Heart right ventricle (tissue), 16 donors: ENCODE measurements at regions not wholly inside any gene's neighbourhood (a gene's known extent, or its start where the extent isn't known, plus 50 kb on each side); places are given as distances from the start of the nearest gene placed in this dataset.
"Not testable (repeated sequence)": the region's sequence is repeated elsewhere in the genome, so short reads cannot be mapped to it uniquely, and the experiment has no call there.

Experiments used
- ATAC-seq, 8 donors: fragments of 200-7000 bp; cut with Tn5 transposase; one replicate each; pipeline ENCODE4 v1.9.1; 2020; ENCODE audit warnings: mild to moderate bottlenecking in 8 of 8, moderate library complexity in 8 of 8, moderate number of reproducible peaks in 1 of 8
- DNase-seq, 2 donors: peaks; one replicate each; pipeline ENCODE4 v3.0.0-alpha.2; 2020
- H3K27ac ChIP-seq, 10 donors: fragments of 200-600 bp; sonication (generic) in 2 of 10; one replicate each; pipeline versions ENCODE4 v1.5.0 to v1.8.0; 2020 to 2022; ENCODE audit warnings: mild to moderate bottlenecking in 3 of 10
- H3K27me3 ChIP-seq, 7 donors: fragments of 200-600 bp; one replicate each; pipeline ENCODE4 v1.8.0; 2021 to 2022; ENCODE audit warnings: mild to moderate bottlenecking in 2 of 7
- H3K36me3 ChIP-seq, 9 donors: fragments of 200-600 bp; sonication (generic) in 1 of 9; one replicate each; pipeline versions ENCODE4 v1.5.0 to v1.8.0; 2020 to 2022; ENCODE audit warnings: mild to moderate bottlenecking in 2 of 9
- H3K4me1 ChIP-seq, 9 donors: fragments of 200-600 bp; sonication (generic) in 1 of 9; one replicate each; pipeline versions ENCODE4 v1.5.0 to v1.8.0; 2020 to 2022; ENCODE audit warnings: mild to moderate bottlenecking in 4 of 9
- H3K4me3 ChIP-seq, 10 donors: fragments of 200-600 bp; sonication (generic) in 2 of 10; one replicate each; pipeline versions ENCODE4 v1.5.0 to v1.8.0; 2020 to 2022; ENCODE audit warnings: mild to moderate bottlenecking in 7 of 10, moderate library complexity in 2 of 10
- H3K9me3 ChIP-seq, 11 donors: fragments of 200-600 bp in 10 of 11; sonication (generic) in 2 of 11; one replicate each; pipeline versions ENCODE4 v1.5.0 to v1.8.0; 2013 to 2022; ENCODE audit warnings: mild to moderate bottlenecking in 2 of 11, control low read depth in 1 of 11, moderate library complexity in 1 of 11
- CTCF ChIP-seq, 9 donors: fragments of 200-600 bp; sonication (generic) in 2 of 9; IDR thresholded peaks; one replicate each; pipeline versions ENCODE4 v1.5.0 to v1.8.0; 2021 to 2022; ENCODE audit warnings: antibody characterized with exemption in 9 of 9, mild to moderate bottlenecking in 5 of 9, moderate library complexity in 1 of 9
- WGBS, 2 donors: extraction: QIAGEN DNeasy Blood & Tissue Kit; methylation state at CpG; one replicate each; pipeline ENCODE4 v1.1.7; 2013; ENCODE audit warnings: inconsistent platforms in 1 of 2; 5-methylcytosine and 5-hydroxymethylcytosine counted together
- intact Hi-C, 10 donors: fragments of 100-400 bp; cut with DNase I; formaldehyde crosslinking; loops; one replicate each; pipeline versions ENCODE4 v1.11.1 to v1.14.2; 2022
- donor health status: Arrhythmogenic right ventricular cardiomyopathy.
- donor health status: ischemic (EF 13 %, LVEDD 7.1; RV severe dilation, severe dysfunction).
- donor health status: healthy with polysubstance abuse.
- donor health status: DM: no; HTN: yes; CAD: no.
- donor health status: DM: no; HTN: no; CAD: no.
- donor health status: ischemic (EF 25% LVEDD 6.9; RV normal size, moderate dysfunction).
- donor health status: ischemic (EF 25% LVEDD 5.7; RV mildly dilated, moderate dysfunction).
- donor health status: healthy.
- donor health status: DM: yes; HTN: yes; CAD: no.
- donor health status: Ischemic cardiomyopathy.
- donor health status: ischemic (EF 35%, LVEDD 5.7; RV mildly dilated, moderate dysfunction).
- donor health status: nonischemic (EF 11% LVEDD 7.7; RV severe dilation, severe dysfunction).
- donor health status: DM: yes; HTN: yes; CAD: no.
- donor health status: PGD.
- donor health status: ischemic (EF 29% LVEDD 5.4; RV normal size, mild dysfunction).
- donor health status: nonischemic (EF 23%, LVEDD 6.1; RV moderate dilation, normal function).

DNA sequence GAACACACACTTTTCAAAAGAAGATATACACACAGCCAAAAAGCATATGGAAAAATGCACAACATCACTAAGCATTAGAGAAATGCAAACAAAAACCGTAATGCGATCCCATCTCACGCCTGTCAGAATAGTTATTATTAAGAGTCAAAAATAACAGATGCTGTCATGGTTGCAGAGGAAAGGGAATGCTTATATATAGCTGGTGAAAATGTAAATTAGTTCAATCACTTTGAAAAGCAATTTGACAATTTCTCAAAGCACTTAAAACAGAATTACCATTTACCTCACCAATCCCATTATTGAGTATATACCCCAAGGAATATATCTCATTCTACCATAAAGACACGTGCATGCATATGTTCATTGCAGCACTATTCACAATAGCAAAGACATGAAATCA is 126.8 kb upstream of the MRPS30 start:
- Histone ChIP-seq H3K36me3 (no peaks in the 10 kb centered on the region), H3K4me1 (no peaks in the 10 kb centered on the region), H3K27ac (no peak overlapping the region), H3K9me3 (peaks cover 0 to 8% (median 0%) of the 10 kb centered on the region in 11 donors), H3K27me3 (no peaks in the 10 kb centered on the region), H3K4me3 (no peak overlapping the region)
- DNase-seq, result no peak
- 91 to 95% methylated on average over 4 of the region's 4 CpGs for WGBS, 2 donors
- TF ChIP-seq CTCF (IDR thresholded peaks at IDR 0.05), result no peak
- ATAC-seq, result no peak
- intact Hi-C loops, result no loop called here

DNA sequence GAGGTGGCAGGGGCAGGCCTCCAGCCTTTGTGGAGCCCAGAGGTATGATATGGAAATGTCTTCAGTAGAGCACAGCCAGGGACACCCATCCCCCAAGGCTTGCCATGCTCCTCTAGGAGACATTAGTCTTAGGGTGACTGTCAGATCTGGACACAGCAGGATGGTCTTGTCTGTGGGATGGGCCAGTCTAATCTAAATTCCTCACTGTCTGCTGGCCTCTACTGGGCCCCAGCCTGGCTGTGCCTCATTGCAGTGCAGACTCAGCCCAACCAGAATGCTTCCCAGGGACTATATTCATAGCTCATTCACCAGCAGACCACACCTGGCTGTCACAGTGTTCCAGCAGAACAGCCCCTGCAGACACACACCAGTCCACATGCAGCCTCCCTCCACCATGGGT is 129.5 kb upstream of the MRPS30 start:
- no peak overlapping the region for H3K4me3 ChIP-seq
- H3K27me3 ChIP-seq, result no peaks in the 10 kb centered on the region
- DNase-seq, result no peak
- peaks cover 0 to 8% (median 0%) of the 10 kb centered on the region in 11 donors for H3K9me3 ChIP-seq
- no peak overlapping the region for H3K27ac ChIP-seq
- no peaks in the 10 kb centered on the region for H3K36me3 ChIP-seq
- ATAC-seq, result no peak
- H3K4me1 ChIP-seq, result no peaks in the 10 kb centered on the region
- intact Hi-C loops, result no loop called here
- TF ChIP-seq CTCF (IDR thresholded peaks at IDR 0.05), result no peak

DNA sequence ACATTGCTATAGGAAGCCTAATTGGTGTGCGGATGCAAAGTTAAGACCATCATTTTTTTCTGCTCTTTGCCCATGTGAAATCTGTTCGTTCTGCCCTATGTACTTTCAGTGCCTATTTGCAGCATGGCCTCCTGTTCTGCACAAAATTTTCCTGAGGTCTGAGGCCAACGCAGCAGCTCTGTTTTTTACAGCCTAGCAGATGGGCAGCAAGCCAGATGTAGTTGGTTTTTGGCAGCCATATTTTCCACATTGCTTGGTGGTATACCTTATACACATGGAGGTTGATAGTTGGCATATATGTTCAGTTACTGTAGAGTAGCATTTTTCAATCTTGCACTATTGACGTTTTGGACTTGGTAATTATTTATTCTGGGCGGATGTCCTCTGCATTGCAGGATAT is 133.5 kb upstream of the MRPS30 start:
- TF ChIP-seq CTCF (IDR thresholded peaks at IDR 0.05), result no peak
- 76 to 78% methylated on average over 5 of the region's 5 CpGs for WGBS, 2 donors
- DNase-seq (no peak), ATAC-seq (no peak)
- Histone ChIP-seq H3K36me3 (no peaks in the 10 kb centered on the region), H3K27ac (no peak overlapping the region), H3K9me3 (peaks cover 0 to 18% (median 0%) of the 10 kb centered on the region in 11 donors), H3K4me3 (no peak overlapping the region), H3K4me1 (no peaks in the 10 kb centered on the region), H3K27me3 (no peaks in the 10 kb centered on the region)
- intact Hi-C loops, result no loop called here

- WGBS, 2 donors, result 89 to 97% methylated on average over 1 of the region's 1 CpG
- Histone ChIP-seq H3K36me3 (no peaks in the 10 kb centered on the region), H3K27me3 (no peaks in the 10 kb centered on the region), H3K9me3 (peaks cover 0 to 12% (median 0%) of the 10 kb centered on the region in 11 donors), H3K27ac (no peak overlapping the region), H3K4me3 (no peak overlapping the region), H3K4me1 (no peaks in the 10 kb centered on the region)
- intact Hi-C loops, result no loop called here
- ATAC-seq (no peak), DNase-seq (no peak)
- TF ChIP-seq CTCF (IDR thresholded peaks at IDR 0.05), result no peak
Measured at GRCh38 chr5:44674461-44674860, 134.3 kb upstream of the MRPS30 start.

GRCh38 chr5:44668471-44668870 is 140.3 kb upstream of the MRPS30 start:
- H3K27ac ChIP-seq, H3K9me3 ChIP-seq, H3K27me3 ChIP-seq, H3K36me3 ChIP-seq, ATAC-seq, H3K4me3 ChIP-seq, intact Hi-C loops, H3K4me1 ChIP-seq, DNase-seq: not testable (repeated sequence)
- WGBS, 2 donors, result 88 to 90% methylated on average over 16 of the region's 16 CpGs
